ENCODE measurements at regions not wholly inside any gene's neighbourhood (a gene's known extent, or its start where the extent isn't known, plus 50 kb on each side); places are given as distances from the start of the nearest gene placed in this dataset.

DNA sequence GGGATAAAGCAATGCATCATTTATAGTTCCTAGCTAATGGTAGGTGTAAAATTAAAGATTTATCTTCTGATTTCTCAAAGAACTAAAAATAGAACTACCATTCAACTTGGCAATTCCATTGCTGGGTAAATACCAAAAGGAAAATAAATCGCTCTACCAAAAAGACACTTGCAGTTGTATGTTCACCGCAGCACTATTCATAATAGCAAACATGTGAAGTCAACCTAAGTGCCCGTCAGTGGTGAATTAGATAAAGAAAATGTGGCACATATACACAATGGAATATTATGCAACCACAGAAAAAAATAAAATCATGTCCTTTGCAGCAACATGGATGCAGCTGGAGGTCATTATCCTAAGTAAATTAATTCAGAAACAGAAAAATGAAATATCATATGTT lies 192.8 kb upstream of the ADRA1D start:
- TF ChIP-seq, protein P1, sequence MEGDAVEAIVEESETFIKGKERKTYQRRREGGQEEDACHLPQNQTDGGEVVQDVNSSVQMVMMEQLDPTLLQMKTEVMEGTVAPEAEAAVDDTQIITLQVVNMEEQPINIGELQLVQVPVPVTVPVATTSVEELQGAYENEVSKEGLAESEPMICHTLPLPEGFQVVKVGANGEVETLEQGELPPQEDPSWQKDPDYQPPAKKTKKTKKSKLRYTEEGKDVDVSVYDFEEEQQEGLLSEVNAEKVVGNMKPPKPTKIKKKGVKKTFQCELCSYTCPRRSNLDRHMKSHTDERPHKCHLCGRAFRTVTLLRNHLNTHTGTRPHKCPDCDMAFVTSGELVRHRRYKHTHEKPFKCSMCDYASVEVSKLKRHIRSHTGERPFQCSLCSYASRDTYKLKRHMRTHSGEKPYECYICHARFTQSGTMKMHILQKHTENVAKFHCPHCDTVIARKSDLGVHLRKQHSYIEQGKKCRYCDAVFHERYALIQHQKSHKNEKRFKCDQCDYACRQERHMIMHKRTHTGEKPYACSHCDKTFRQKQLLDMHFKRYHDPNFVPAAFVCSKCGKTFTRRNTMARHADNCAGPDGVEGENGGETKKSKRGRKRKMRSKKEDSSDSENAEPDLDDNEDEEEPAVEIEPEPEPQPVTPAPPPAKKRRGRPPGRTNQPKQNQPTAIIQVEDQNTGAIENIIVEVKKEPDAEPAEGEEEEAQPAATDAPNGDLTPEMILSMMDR (IDR thresholded peaks at IDR 0.05; ENCODE audit: unreplicated experiment) = no peak
- Mint-ChIP-seq H3K27me3 (ENCODE audit: insufficient read depth, unreplicated experiment) (no peaks in the 10 kb centered on the region), H3K9me3 (ENCODE audit: unreplicated experiment) (no peaks in the 10 kb centered on the region), H3K27ac (ENCODE audit: low read depth, unreplicated experiment) (no peak overlapping the region), H3K4me3 (ENCODE audit: unreplicated experiment) (no peak overlapping the region), H3K4me1 (ENCODE audit: insufficient read depth, unreplicated experiment) (no peaks in the 10 kb centered on the region), H3K36me3 (ENCODE audit: insufficient read depth, unreplicated experiment) (no peaks in the 10 kb centered on the region)
- DNase-seq (ENCODE audit: unreplicated experiment) = no peak
- ChIA-PET POLR2A (interaction anchor here (1.2 kb wide), 1 partner anchor 9 kb away, joined by 4 read pairs; no protein-coding TSS in a partner anchor), CTCF (interaction anchor here (0.6 kb wide), 1 partner anchor 210 kb away, joined by 3 read pairs; no protein-coding TSS in a partner anchor)
- BruUV-seq (replicated peaks) = no TSS peak
- intact Hi-C loops (cut with micrococcal nuclease) = no loop called here

DNA sequence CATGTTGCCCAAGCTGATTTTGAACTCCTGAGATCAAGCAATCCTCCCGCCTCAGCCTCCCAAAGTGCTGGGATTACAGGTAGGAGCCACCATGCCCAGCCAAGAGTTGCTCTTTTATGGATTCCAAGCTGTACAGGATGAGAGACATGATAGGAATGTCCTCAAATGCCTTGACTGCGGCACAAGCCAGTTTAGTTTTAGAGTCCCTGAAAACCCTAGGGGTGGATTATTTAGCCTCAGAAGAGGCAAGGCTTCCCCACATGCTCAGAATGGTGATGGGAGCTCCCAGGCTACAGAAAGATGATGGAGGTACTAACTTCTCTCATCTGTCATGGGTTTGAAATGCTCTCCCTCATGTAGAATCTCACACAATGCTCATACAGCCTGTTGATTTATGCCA lies 192.1 kb upstream of the ADRA1D start:
- Mint-ChIP-seq H3K36me3 (ENCODE audit: insufficient read depth, unreplicated experiment) (no peaks in the 10 kb centered on the region), H3K27me3 (ENCODE audit: insufficient read depth, unreplicated experiment) (no peaks in the 10 kb centered on the region), H3K4me1 (ENCODE audit: insufficient read depth, unreplicated experiment) (no peaks in the 10 kb centered on the region), H3K9me3 (ENCODE audit: unreplicated experiment) (no peaks in the 10 kb centered on the region), H3K27ac (ENCODE audit: low read depth, unreplicated experiment) (no peak overlapping the region), H3K4me3 (ENCODE audit: unreplicated experiment) (no peak overlapping the region)
- TF ChIP-seq, protein P1 (IDR thresholded peaks at IDR 0.05; ENCODE audit: unreplicated experiment) = no peak
- intact Hi-C loops (cut with micrococcal nuclease) = no loop called here
- POLR2A ChIA-PET = interaction anchor here (1.2 kb wide), 1 partner anchor 9 kb away, joined by 4 read pairs; no protein-coding TSS in a partner anchor
- DNase-seq (ENCODE audit: unreplicated experiment) = no peak
- CTCF ChIA-PET = interaction anchor here (0.6 kb wide), 1 partner anchor 210 kb away, joined by 3 read pairs; no protein-coding TSS in a partner anchor
- no TSS peak for BruUV-seq (replicated peaks)

DNA sequence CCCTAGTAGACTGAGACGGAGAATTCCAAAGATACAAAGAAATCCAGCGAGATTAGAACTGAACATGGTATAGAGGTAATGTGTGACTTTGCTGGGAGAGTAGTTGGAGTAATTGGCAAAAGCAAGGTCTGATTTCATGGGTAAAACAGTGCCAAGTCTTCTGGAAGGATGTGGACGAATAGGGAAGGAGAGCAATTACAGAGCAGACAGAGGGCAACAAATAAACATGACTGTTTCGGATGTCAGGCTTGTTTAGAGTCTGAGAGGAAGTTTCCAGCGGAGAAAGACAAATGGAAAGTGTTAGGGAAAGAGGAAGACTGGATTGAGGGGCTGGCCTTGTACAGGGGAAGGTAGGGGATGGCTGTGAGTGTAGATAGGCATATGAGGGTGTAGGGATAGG lies 190.4 kb upstream of the ADRA1D start:
- Mint-ChIP-seq H3K27ac (ENCODE audit: low read depth, unreplicated experiment) (no peak overlapping the region), H3K4me3 (ENCODE audit: unreplicated experiment) (no peak overlapping the region), H3K4me1 (ENCODE audit: insufficient read depth, unreplicated experiment) (no peaks in the 10 kb centered on the region), H3K9me3 (ENCODE audit: unreplicated experiment) (no peaks in the 10 kb centered on the region), H3K36me3 (ENCODE audit: insufficient read depth, unreplicated experiment) (no peaks in the 10 kb centered on the region), H3K27me3 (ENCODE audit: insufficient read depth, unreplicated experiment) (no peaks in the 10 kb centered on the region)
- BruUV-seq (replicated peaks) = no TSS peak
- DNase-seq (ENCODE audit: unreplicated experiment) = no peak
- TF ChIP-seq, protein P1 (IDR thresholded peaks at IDR 0.05; ENCODE audit: unreplicated experiment) = no peak
- ChIA-PET CTCF (no interaction called here), POLR2A (no interaction called here)
- intact Hi-C loops (cut with micrococcal nuclease) = no loop called here

DNA sequence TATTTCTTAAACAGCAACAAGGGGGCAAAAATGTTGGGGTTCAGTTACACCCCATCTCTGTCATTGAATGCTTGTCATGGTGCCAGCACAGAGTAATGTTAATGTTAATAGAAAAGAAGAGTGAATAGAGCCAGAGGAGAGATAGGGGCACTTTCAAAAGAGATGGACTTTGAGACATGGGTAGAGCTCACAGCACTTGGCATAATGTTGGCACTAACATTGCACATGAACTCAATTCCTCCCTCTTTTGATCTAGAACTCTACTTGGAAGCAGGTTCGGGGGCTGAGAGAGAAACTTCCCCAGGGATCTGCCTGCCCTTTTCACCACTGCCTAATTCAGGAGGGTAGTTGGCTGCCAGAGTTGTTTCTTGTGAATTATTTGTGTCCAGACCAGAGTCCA lies 188.0 kb upstream of the ADRA1D start:
- POLR2A ChIA-PET = no interaction called here
- CTCF ChIA-PET = interaction anchor here (1.6 kb wide), 1 partner anchor 10 kb away, joined by 3 read pairs; no protein-coding TSS in a partner anchor
- Mint-ChIP-seq H3K4me3 (ENCODE audit: unreplicated experiment) (no peak overlapping the region), H3K27ac (ENCODE audit: low read depth, unreplicated experiment) (no peak overlapping the region), H3K36me3 (ENCODE audit: insufficient read depth, unreplicated experiment) (no peaks in the 10 kb centered on the region), H3K27me3 (ENCODE audit: insufficient read depth, unreplicated experiment) (no peaks in the 10 kb centered on the region), H3K4me1 (ENCODE audit: insufficient read depth, unreplicated experiment) (no peaks in the 10 kb centered on the region), H3K9me3 (ENCODE audit: unreplicated experiment) (no peaks in the 10 kb centered on the region)
- TF ChIP-seq, protein P1 (IDR thresholded peaks at IDR 0.05; ENCODE audit: unreplicated experiment) = no peak
- DNase-seq (ENCODE audit: unreplicated experiment) = no peak
- BruUV-seq (replicated peaks) = no TSS peak
- intact Hi-C loops (cut with micrococcal nuclease) = no loop called here

Data from MCF 10A (cell line).